Panc1 (cell line): ENCODE measurements at regions not wholly inside any gene's neighbourhood (a gene's known extent, or its start where the extent isn't known, plus 50 kb on each side); places are given as distances from the start of the nearest gene placed in this dataset.

Experiments
- ATAC-seq: fragments of 200-7000 bp; cut with Tn5 transposase; 2 replicates; pipeline ENCODE4 v1.9.1; 2020; ENCODE audit warnings: mild to moderate bottlenecking, moderate library complexity
- BruUV-seq: library from RNA; stranded (reverse); fragments of 400-500 nt; replicated peaks from 2 replicates; lab custom pipeline; 2021; lab: Mats Ljungman, UMichigan
- CTCF ChIA-PET: fragments of 300-600 bp; sonication (Branson Sonifier 250); formaldehyde crosslinking; loops from one replicate; lab custom pipeline; 2022; ENCODE audit warnings: antibody characterized with exemption; lab: Charles Lee
- POLR2A ChIA-PET: fragments of 300-600 bp; sonication (Branson Sonifier 250); formaldehyde crosslinking; loops from one replicate; lab custom pipeline; 2022; ENCODE audit warnings: antibody characterized with exemption; lab: Charles Lee
- DNase-seq: peaks from one replicate; pipeline ENCODE4 v3.0.0-alpha.2; 2010; ENCODE audit warnings: low read depth, low spot score
- H3K27ac ChIP-seq: 2 replicates; pipeline ENCODE4 v1.5.1; 2011; ENCODE audit warnings: mild to moderate bottlenecking, low read length, inconsistent platforms
- H3K27me3 ChIP-seq: fragments of 200-500 bp; sonication (Bioruptor generic); 2 replicates; pipeline ENCODE4 v1.6.0; 2014; ENCODE audit warnings: low read length, inconsistent platforms; ENCODE audit not compliant: control insufficient read depth, insufficient read depth
- H3K36me3 ChIP-seq: fragments of 200-500 bp; sonication (Bioruptor generic); 2 replicates; pipeline ENCODE4 v1.5.1; 2014; ENCODE audit warnings: inconsistent platforms, mild to moderate bottlenecking, low read length, moderate library complexity; ENCODE audit not compliant: control insufficient read depth, insufficient read depth
- H3K4me1 ChIP-seq: 2 replicates; pipeline ENCODE4 v1.5.1; 2011; ENCODE audit warnings: inconsistent platforms, mild to moderate bottlenecking, low read length, moderate library complexity; ENCODE audit not compliant: control insufficient read depth, insufficient read depth
- H3K4me3 ChIP-seq, 2 experiments: 2 replicates each; pipeline ENCODE4 v1.5.1; 2011 to 2012; ENCODE audit warnings: low read depth in 2 of 2, low read length in 2 of 2, mild to moderate bottlenecking in 2 of 2, inconsistent platforms in 1 of 2, moderate library complexity in 1 of 2
- H3K9me3 ChIP-seq: fragments of 200-500 bp; sonication (Bioruptor generic); 2 replicates; pipeline ENCODE4 v1.5.1; 2014; ENCODE audit warnings: low read depth, mild to moderate bottlenecking, inconsistent platforms, low read length, moderate library complexity; ENCODE audit not compliant: control insufficient read depth, insufficient read depth
- POLR2AphosphoS5 ChIP-seq: IDR thresholded peaks from 2 replicates; pipeline ENCODE4 v1.6.1; 2012; ENCODE audit warnings: mild to moderate bottlenecking, low read depth, low read length, moderate library complexity
- SIN3A ChIP-seq: IDR thresholded peaks from 2 replicates; pipeline ENCODE4 v1.6.1; 2012; ENCODE audit warnings: low read depth, mild to moderate bottlenecking, low read length, moderate library complexity, borderline replicate concordance; ENCODE audit not compliant: insufficient read depth
- TCF7L2 ChIP-seq: IDR thresholded peaks from 2 replicates; pipeline ENCODE4 v1.6.1; 2011; ENCODE audit warnings: mild to moderate bottlenecking, low read depth, low read length, inconsistent platforms
- in situ Hi-C: cut with HindIII; loops from 2 replicates; pipeline ENCODE4 v1.10.0; 2016; ENCODE audit warnings: low sequenced_read_pairs, low pct_unique_long_range_greater_than_20kb
- intact Hi-C: fragments of 100-400 bp; cut with micrococcal nuclease; formaldehyde crosslinking; loops from one replicate; pipeline ENCODE4 v1.10.0; 2022; ENCODE audit not compliant: unreplicated experiment
- TF ChIP-seq, protein P1 (sequence below): fragments of 450-650 bp; IDR thresholded peaks from 2 replicates; pipeline ENCODE4 v1.5.1; 2017; ENCODE audit warnings: mild to moderate bottlenecking
- TF ChIP-seq, protein P2 (sequence below), 2 experiments: IDR thresholded peaks; 2 replicates each; pipeline ENCODE4 v1.6.1; 2011 to 2012; ENCODE audit warnings: low read depth in 2 of 2, control low read depth in 1 of 2, low read length in 1 of 2, mild to moderate bottlenecking in 1 of 2, moderate library complexity in 1 of 2; ENCODE audit not compliant: insufficient read depth in 1 of 2

DNA sequence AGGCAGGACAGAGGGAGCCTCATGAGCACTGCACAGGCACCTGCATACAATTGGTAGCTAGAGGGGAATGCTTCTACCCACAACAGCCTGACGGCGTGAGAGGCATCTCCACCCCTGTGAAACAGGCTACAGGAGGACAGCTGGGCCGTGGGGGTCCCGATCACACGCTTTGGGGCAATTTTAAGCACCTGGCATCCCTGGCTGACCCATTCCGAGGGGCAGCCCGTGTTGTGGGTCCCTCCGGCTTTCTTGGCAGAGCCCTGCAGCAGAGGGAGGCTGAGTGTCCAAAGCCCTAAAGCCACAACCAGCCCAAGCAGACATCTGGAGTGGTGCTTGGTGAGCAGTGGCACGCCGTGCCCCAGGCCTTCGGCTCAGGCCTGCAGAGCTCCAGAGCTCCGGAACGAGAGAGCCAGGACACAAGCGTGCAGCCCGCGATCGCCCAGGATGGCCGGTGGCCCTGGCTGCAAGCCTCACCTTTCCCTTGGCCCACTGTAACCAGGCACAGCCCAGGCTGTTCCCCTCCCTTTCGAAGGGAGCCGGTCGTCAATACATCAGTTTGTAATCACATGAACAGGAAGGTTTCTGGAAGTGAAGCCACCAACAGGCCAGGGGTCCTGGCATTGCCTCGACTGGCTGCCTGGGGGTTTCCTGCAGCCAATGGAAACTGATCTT is 81.4 kb downstream of the DLL1 start:
- no peak overlapping the region for H3K4me3 ChIP-seq
- DNase-seq (no peak), ATAC-seq (no peak)
- no peak overlapping the region for H3K27ac ChIP-seq
- ChIA-PET POLR2A (no interaction called here), CTCF (no interaction called here)
- BruUV-seq = no TSS peak
- TF ChIP-seq, protein P1, sequence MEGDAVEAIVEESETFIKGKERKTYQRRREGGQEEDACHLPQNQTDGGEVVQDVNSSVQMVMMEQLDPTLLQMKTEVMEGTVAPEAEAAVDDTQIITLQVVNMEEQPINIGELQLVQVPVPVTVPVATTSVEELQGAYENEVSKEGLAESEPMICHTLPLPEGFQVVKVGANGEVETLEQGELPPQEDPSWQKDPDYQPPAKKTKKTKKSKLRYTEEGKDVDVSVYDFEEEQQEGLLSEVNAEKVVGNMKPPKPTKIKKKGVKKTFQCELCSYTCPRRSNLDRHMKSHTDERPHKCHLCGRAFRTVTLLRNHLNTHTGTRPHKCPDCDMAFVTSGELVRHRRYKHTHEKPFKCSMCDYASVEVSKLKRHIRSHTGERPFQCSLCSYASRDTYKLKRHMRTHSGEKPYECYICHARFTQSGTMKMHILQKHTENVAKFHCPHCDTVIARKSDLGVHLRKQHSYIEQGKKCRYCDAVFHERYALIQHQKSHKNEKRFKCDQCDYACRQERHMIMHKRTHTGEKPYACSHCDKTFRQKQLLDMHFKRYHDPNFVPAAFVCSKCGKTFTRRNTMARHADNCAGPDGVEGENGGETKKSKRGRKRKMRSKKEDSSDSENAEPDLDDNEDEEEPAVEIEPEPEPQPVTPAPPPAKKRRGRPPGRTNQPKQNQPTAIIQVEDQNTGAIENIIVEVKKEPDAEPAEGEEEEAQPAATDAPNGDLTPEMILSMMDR = no peak
- TF ChIP-seq POLR2AphosphoS5 = no peak
- no peak for TF ChIP-seq SIN3A
- TF ChIP-seq, protein P2, sequence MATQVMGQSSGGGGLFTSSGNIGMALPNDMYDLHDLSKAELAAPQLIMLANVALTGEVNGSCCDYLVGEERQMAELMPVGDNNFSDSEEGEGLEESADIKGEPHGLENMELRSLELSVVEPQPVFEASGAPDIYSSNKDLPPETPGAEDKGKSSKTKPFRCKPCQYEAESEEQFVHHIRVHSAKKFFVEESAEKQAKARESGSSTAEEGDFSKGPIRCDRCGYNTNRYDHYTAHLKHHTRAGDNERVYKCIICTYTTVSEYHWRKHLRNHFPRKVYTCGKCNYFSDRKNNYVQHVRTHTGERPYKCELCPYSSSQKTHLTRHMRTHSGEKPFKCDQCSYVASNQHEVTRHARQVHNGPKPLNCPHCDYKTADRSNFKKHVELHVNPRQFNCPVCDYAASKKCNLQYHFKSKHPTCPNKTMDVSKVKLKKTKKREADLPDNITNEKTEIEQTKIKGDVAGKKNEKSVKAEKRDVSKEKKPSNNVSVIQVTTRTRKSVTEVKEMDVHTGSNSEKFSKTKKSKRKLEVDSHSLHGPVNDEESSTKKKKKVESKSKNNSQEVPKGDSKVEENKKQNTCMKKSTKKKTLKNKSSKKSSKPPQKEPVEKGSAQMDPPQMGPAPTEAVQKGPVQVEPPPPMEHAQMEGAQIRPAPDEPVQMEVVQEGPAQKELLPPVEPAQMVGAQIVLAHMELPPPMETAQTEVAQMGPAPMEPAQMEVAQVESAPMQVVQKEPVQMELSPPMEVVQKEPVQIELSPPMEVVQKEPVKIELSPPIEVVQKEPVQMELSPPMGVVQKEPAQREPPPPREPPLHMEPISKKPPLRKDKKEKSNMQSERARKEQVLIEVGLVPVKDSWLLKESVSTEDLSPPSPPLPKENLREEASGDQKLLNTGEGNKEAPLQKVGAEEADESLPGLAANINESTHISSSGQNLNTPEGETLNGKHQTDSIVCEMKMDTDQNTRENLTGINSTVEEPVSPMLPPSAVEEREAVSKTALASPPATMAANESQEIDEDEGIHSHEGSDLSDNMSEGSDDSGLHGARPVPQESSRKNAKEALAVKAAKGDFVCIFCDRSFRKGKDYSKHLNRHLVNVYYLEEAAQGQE (IDR thresholded peaks at IDR 0.05; ENCODE audit: insufficient read depth in 1 of 2, low read depth in 2 of 2, low read length in 1 of 2) = no peak
- TF ChIP-seq TCF7L2 = no peak
- peaks cover 7% of the 10 kb centered on the region for H3K27me3 ChIP-seq
- H3K4me1 ChIP-seq = no peaks in the 10 kb centered on the region
- H3K9me3 ChIP-seq = no peaks in the 10 kb centered on the region
- no peaks in the 10 kb centered on the region for H3K36me3 ChIP-seq
- intact Hi-C loops = no loop called here
- in situ Hi-C loops = no loop called here

DNA sequence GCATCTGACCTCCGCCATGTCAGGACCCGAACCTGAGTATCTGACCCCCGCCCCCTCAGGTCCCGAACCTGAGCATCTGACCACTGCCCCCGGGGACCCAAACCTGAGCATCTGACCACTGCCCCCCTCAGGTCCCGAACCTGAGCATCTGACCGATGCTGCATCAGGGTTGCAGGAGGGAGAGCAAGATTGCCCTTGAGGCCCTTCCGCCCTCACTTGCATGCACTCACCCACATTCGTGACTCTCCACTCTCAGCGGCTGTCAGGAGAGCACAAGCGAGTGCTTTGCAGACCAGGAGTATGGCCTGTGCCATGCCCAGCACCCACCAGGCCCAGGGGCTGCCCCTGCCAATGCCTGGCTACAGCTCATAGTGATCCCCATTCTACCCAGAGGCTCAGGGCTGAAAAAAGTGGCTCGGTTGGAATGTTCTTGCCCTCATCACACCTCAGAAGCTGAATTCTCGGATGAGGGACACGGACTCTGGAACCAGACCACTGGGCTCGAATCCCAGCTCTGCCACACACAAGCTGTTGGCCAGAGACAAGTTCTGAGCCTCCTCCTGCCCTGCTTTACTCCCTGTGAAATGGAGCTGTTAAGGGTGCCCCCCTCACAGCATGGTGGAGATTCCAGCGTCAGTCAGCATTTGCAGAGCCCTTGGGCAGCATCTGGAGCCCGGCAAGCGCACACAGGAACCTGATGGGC is 82.1 kb downstream of the DLL1 start:
- Histone ChIP-seq H3K9me3 (no peaks in the 10 kb centered on the region), H3K27me3 (peaks cover 7% of the 10 kb centered on the region), H3K36me3 (no peaks in the 10 kb centered on the region), H3K4me3 (no peak overlapping the region), H3K27ac (no peak overlapping the region), H3K4me1 (no peaks in the 10 kb centered on the region)
- DNase-seq (no peak), ATAC-seq (no peak)
- intact Hi-C loops = no loop called here
- POLR2A ChIA-PET = no interaction called here
- TF ChIP-seq SIN3A (no peak), POLR2AphosphoS5 (no peak), TCF7L2 (no peak)
- TF ChIP-seq, protein P1 = no peak
- TF ChIP-seq, protein P2 (IDR thresholded peaks at IDR 0.05; ENCODE audit: insufficient read depth in 1 of 2, low read depth in 2 of 2, low read length in 1 of 2) = no peak
- in situ Hi-C loops = no loop called here
- no TSS peak for BruUV-seq
- CTCF ChIA-PET = no interaction called here
